ENCODE measurements at regions not wholly inside any gene's neighbourhood (a gene's known extent, or its start where the extent isn't known, plus 50 kb on each side); places are given as distances from the start of the nearest gene placed in this dataset.

- TF ChIP-seq CTCF (IDR thresholded peaks at IDR 0.05), result no peak
- TF ChIP-seq POLR2A (IDR thresholded peaks at IDR 0.05), result no peak
These were observed 197.8 kb downstream of the AUH start for GRCh38 chr9:91163773-91164471.
